Esophagus muscularis mucosa (tissue), 4 donors: ENCODE measurements at regions not wholly inside any gene's neighbourhood (a gene's known extent, or its start where the extent isn't known, plus 50 kb on each side); places are given as distances from the start of the nearest gene placed in this dataset.

Source experiments
- DNase-seq: peaks from one replicate; pipeline ENCODE4 v3.0.0-alpha.2; 2017; ENCODE audit errors: extremely low spot score
- H3K27ac ChIP-seq, 4 donors: fragments of 200-600 bp; sonication (generic); replicated peaks in 1 of 4; 1 replicate in 3 of 4; 2 replicates in 1 of 4; pipeline ENCODE4 v1.5.1; 2016 to 2019; ENCODE audit warnings: mild to moderate bottlenecking in 1 of 4
- H3K27me3 ChIP-seq, 4 donors: fragments of 200-600 bp; sonication (generic); one replicate each; pipeline versions ENCODE4 v1.5.1 to v1.6.0; 2016 to 2019
- H3K36me3 ChIP-seq, 4 donors: fragments of 200-600 bp; sonication (generic); one replicate each; pipeline ENCODE4 v1.5.1; 2016 to 2019
- H3K4me1 ChIP-seq, 4 donors: fragments of 200-600 bp; sonication (generic); one replicate each; pipeline ENCODE4 v1.5.1; 2016 to 2019
- H3K4me3 ChIP-seq, 4 donors: fragments of 200-600 bp; sonication (generic); 1 replicate in 2 of 4; 2 replicates in 2 of 4; pipeline ENCODE4 v1.5.1; 2016 to 2019; ENCODE audit warnings: mild to moderate bottlenecking in 4 of 4, moderate library complexity in 1 of 4
- H3K9me3 ChIP-seq, 4 donors: fragments of 200-600 bp; sonication (generic); 1 replicate in 3 of 4; 2 replicates in 1 of 4; pipeline ENCODE4 v1.5.1; 2016 to 2019
- CTCF ChIP-seq, 3 experiments: fragments of 200-600 bp in 2 of 3; fragments of 450-650 bp in 1 of 3; sonication (generic) in 2 of 3; IDR thresholded peaks; one replicate each; pipeline ENCODE4 v1.5.1; 2017 to 2019; ENCODE audit warnings: antibody characterized with exemption in 3 of 3, mild to moderate bottlenecking in 2 of 3, moderate library complexity in 1 of 3
- EP300 ChIP-seq: sonication (generic); formaldehyde crosslinking; IDR thresholded peaks from one replicate; pipeline ENCODE4 v1.6.1; 2017; ENCODE audit warnings: antibody characterized with exemption
- POLR2A ChIP-seq: fragments of 450-650 bp; IDR thresholded peaks from one replicate; pipeline ENCODE4 v1.6.1; 2017; ENCODE audit warnings: antibody characterized with exemption, moderate library complexity, mild to moderate bottlenecking, low read depth
- POLR2AphosphoS5 ChIP-seq, 2 donors: sonication (generic); formaldehyde crosslinking; IDR thresholded peaks; one replicate each; pipeline ENCODE4 v1.6.1; 2017; ENCODE audit warnings: antibody characterized with exemption in 2 of 2
- WGBS: methylation state at CpG from one replicate; pipeline ENCODE4 v1.1.5; 2018; 5-methylcytosine and 5-hydroxymethylcytosine counted together
- intact Hi-C: fragments of 100-400 bp; cut with DNase I; formaldehyde crosslinking; loops from one replicate; pipeline ENCODE4 v1.15.1; 2023

- intact Hi-C loops: no loop called here
- no peaks in the 10 kb centered on the region for H3K36me3 ChIP-seq
- H3K27me3 ChIP-seq: peaks cover 0 to 4% (median 0%) of the 10 kb centered on the region in 4 donors
- no peak overlapping the region for H3K4me3 ChIP-seq
- no peak for DNase-seq
- TF ChIP-seq EP300: no peak
- TF ChIP-seq CTCF (IDR thresholded peaks at IDR 0.05): no peak
- TF ChIP-seq POLR2AphosphoS5 (IDR thresholded peaks at IDR 0.05): no peak
- TF ChIP-seq POLR2A: no peak
- peaks cover 0 to 8% (median 0%) of the 10 kb centered on the region in 4 donors for H3K9me3 ChIP-seq
- H3K4me1 ChIP-seq: no peaks in the 10 kb centered on the region
- no peak overlapping the region for H3K27ac ChIP-seq
- WGBS: 70% methylated on average over 5 of the region's 5 CpGs
Observed at GRCh38 chrX:39367416-39367815, 566.2 kb downstream of the MID1IP1 start.

GRCh38 chrX:39372115-39372514 is 570.9 kb downstream of the MID1IP1 start:
- Histone ChIP-seq H3K27ac (no peak overlapping the region), H3K4me1 (no peaks in the 10 kb centered on the region), H3K36me3 (no peaks in the 10 kb centered on the region), H3K4me3 (no peak overlapping the region), H3K27me3 (peaks cover 0 to 4% (median 0%) of the 10 kb centered on the region in 4 donors), H3K9me3 (no peaks in the 10 kb centered on the region)
- no peak for DNase-seq
- intact Hi-C loops: no loop called here
- no peak for TF ChIP-seq EP300
- no peak for TF ChIP-seq POLR2AphosphoS5 (IDR thresholded peaks at IDR 0.05)
- WGBS: 96% methylated on average over 3 of the region's 3 CpGs

GRCh38 chrX:39377157-39377556 is 575.9 kb downstream of the MID1IP1 start:
- Histone ChIP-seq H3K9me3 (no peaks in the 10 kb centered on the region), H3K36me3 (no peaks in the 10 kb centered on the region), H3K27me3 (no peaks in the 10 kb centered on the region), H3K4me3 (no peak overlapping the region), H3K27ac (no peak overlapping the region), H3K4me1 (no peaks in the 10 kb centered on the region)
- no peak for TF ChIP-seq POLR2AphosphoS5 (IDR thresholded peaks at IDR 0.05)
- TF ChIP-seq POLR2A: no peak
- no peak for TF ChIP-seq CTCF (IDR thresholded peaks at IDR 0.05)
- no peak for TF ChIP-seq EP300
- no peak for DNase-seq
- intact Hi-C loops: no loop called here

GRCh38 chrX:39377773-39378172 is 576.5 kb downstream of the MID1IP1 start:
- Histone ChIP-seq H3K36me3 (no peaks in the 10 kb centered on the region), H3K4me1 (no peaks in the 10 kb centered on the region), H3K27ac (no peak overlapping the region), H3K9me3 (no peaks in the 10 kb centered on the region), H3K27me3 (no peaks in the 10 kb centered on the region), H3K4me3 (no peak overlapping the region)
- TF ChIP-seq POLR2AphosphoS5 (IDR thresholded peaks at IDR 0.05) (no peak), CTCF (IDR thresholded peaks at IDR 0.05) (no peak), POLR2A (no peak), EP300 (no peak)
- DNase-seq: no peak
- intact Hi-C loops: no loop called here
- 75% methylated on average over 1 of the region's 1 CpG for WGBS

GRCh38 chrX:39381422-39381821 is 580.2 kb downstream of the MID1IP1 start:
- Histone ChIP-seq H3K9me3 (no peaks in the 10 kb centered on the region), H3K27me3 (no peaks in the 10 kb centered on the region), H3K4me3 (no peak overlapping the region), H3K27ac (no peak overlapping the region), H3K36me3 (no peaks in the 10 kb centered on the region), H3K4me1 (no peaks in the 10 kb centered on the region)
- no peak for TF ChIP-seq POLR2A
- no peak for TF ChIP-seq EP300
- no peak for TF ChIP-seq CTCF (IDR thresholded peaks at IDR 0.05)
- TF ChIP-seq POLR2AphosphoS5 (IDR thresholded peaks at IDR 0.05): no peak
- WGBS: 64% methylated on average over 5 of the region's 5 CpGs
- intact Hi-C loops: no loop called here
- DNase-seq: no peak
